ENCODE measurements at regions not wholly inside any gene's neighbourhood (a gene's known extent, or its start where the extent isn't known, plus 50 kb on each side); places are given as distances from the start of the nearest gene placed in this dataset.
"Not testable (repeated sequence)": the region's sequence is repeated elsewhere in the genome, so short reads cannot be mapped to it uniquely, and the experiment has no call there.

GRCh38 chr2:65576278-65576677, 143.9 kb upstream of the SPRED2 start:
- Mint-ChIP-seq H3K4me1 (peaks cover 8% of the 10 kb centered on the region), H3K9me3 (no peaks in the 10 kb centered on the region), H3K36me3 (ENCODE audit: low read depth) (no peaks in the 10 kb centered on the region), H3K4me3 (no peak overlapping the region), H3K27ac (no peak overlapping the region), H3K27me3 (ENCODE audit: low read depth) (peaks cover 7% of the 10 kb centered on the region)
- no peak for TF ChIP-seq CTCF (IDR thresholded peaks at IDR 0.05; ENCODE audit: unreplicated experiment in 3 of 3)

DNA sequence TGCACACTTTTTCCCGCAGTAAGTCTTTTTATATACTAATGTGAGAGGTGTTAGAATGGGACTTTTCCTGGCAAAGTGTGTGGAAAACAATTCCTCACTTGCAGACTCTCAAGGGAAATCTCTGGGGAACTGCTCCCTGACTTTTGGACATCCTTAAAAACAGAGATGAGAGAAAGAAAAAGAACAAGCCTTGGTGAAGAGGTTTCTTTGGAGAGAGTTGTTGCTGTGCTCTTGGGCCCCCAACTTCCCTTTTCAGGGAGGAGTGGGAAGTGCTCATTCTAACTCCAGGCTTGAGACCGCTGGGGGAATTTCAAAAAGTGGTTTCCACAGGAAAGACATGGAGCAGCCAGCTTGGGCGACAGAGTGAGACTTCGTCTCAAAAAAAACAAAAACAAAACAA, 142.6 kb upstream of the SPRED2 start:
- Mint-ChIP-seq H3K9me3 (no peaks in the 10 kb centered on the region), H3K4me1 (peaks cover 8% of the 10 kb centered on the region), H3K27ac (peak overlapping the region; percentile 40 to 69 (median 47)), H3K36me3 (ENCODE audit: low read depth) (no peaks in the 10 kb centered on the region), H3K4me3 (no peak overlapping the region), H3K27me3 (ENCODE audit: low read depth) (peaks cover 4% of the 10 kb centered on the region)
- no peak for TF ChIP-seq CTCF (IDR thresholded peaks at IDR 0.05; ENCODE audit: unreplicated experiment in 3 of 3)

DNA sequence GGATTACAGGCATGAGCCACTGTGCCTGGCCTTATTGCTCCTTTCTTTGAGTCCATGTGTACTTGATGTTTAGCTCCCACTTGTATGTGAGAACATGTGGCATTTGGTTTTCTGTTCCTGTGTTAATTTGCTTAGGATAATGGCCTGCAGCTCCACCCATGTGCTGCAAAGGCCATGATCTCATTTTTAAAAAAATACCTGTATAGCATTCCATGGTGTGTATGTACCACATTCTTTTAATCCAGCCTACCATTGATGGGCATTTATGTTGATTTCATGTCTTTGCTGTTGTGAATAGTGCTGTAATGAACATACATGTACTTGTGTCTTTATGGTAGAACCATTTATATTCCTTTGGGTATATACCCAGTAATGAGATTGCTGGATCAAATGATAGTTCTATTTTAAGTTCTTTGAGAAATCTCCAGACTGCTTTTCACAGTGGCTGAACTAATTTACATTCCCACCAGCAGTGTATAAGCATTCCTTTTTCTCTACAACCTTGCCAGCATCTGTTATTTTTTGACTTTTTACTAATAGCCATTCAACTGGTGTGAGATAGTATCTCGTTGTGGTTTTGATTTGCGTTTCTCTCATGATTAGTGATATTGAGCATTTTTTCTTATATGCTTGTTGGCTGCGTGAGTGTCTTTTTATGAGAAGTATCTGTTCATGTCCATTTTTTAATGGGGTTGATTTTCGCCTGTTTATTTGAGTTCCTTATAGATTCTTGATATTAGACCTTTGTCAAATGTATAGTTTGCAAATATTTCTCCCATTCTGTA, 136.4 kb upstream of the SPRED2 start:
- peaks cover 22% of the 10 kb centered on the region for H3K27me3 Mint-ChIP-seq (ENCODE audit: low read depth)
- H3K27ac Mint-ChIP-seq; H3K36me3 Mint-ChIP-seq (ENCODE audit: low read depth); H3K4me3 Mint-ChIP-seq; H3K9me3 Mint-ChIP-seq; H3K4me1 Mint-ChIP-seq: not testable (repeated sequence)

DNA sequence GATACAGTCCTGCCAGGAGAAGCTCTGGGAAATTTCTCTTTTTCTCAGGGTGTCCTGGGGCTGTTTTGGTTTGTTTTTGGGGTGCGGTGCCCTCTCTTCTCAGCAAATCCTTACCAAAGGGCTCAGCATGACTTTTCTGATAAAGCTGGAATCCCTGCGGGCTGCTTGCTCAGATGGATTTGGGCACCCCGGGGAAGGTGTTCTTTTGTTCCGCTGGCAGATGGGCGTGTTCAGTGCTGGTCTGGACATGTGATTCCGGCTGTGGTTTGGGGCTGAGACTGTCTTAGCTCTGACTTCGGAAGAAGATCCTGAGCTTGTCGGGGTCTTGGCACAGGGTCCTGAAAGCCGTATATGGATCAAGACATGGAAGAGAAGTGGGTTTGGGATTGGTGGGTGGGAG, 134.2 kb upstream of the SPRED2 start:
- H3K27me3 Mint-ChIP-seq (ENCODE audit: low read depth) = peaks cover 24% of the 10 kb centered on the region

DNA sequence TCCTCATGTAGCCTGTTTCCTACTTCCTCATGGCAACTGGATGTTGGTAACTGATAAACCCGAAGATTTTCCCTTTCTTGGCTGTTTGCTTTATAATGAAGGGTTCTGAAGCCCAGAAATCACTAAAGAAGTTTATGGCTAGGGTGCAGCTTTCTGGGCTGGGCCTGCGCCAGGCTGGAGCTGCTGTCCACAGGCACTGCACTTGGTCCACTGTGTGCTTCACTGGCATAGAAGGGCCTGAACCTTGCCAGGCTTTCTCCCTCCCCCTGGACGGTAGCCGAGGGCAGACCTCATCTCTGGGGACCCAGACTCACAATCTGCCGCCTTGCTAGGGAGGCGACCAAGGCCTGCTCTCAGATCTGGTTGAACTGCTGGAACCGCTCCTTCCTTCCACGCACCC, 133.3 kb upstream of the SPRED2 start:
- no peaks in the 10 kb centered on the region for H3K36me3 Mint-ChIP-seq (ENCODE audit: low read depth)
- TF ChIP-seq CTCF (IDR thresholded peaks at IDR 0.05; ENCODE audit: unreplicated experiment in 3 of 3) = no peak
- peaks cover 24% of the 10 kb centered on the region for H3K27me3 Mint-ChIP-seq (ENCODE audit: low read depth)
- H3K4me3 Mint-ChIP-seq = no peak overlapping the region
- no peaks in the 10 kb centered on the region for H3K9me3 Mint-ChIP-seq
- no peak overlapping the region for H3K27ac Mint-ChIP-seq
- peaks cover 6% of the 10 kb centered on the region for H3K4me1 Mint-ChIP-seq

More for the DNA sequence above, 134.2 kb upstream of the SPRED2 start:
- no peak overlapping the region for H3K4me3 Mint-ChIP-seq
- no peaks in the 10 kb centered on the region for H3K9me3 Mint-ChIP-seq
- no peaks in the 10 kb centered on the region for H3K36me3 Mint-ChIP-seq (ENCODE audit: low read depth)
- H3K4me1 Mint-ChIP-seq = peaks cover 6% of the 10 kb centered on the region
- no peak for TF ChIP-seq CTCF (IDR thresholded peaks at IDR 0.05; ENCODE audit: unreplicated experiment in 3 of 3)
- H3K27ac Mint-ChIP-seq = no peak overlapping the region

- no peak overlapping the region for H3K4me3 Mint-ChIP-seq
- H3K4me1 Mint-ChIP-seq = peaks cover 6% of the 10 kb centered on the region
- H3K36me3 Mint-ChIP-seq (ENCODE audit: low read depth) = no peaks in the 10 kb centered on the region
- no peaks in the 10 kb centered on the region for H3K9me3 Mint-ChIP-seq
- no peak for TF ChIP-seq CTCF (IDR thresholded peaks at IDR 0.05; ENCODE audit: unreplicated experiment in 3 of 3)
- peaks cover 23% of the 10 kb centered on the region for H3K27me3 Mint-ChIP-seq (ENCODE audit: low read depth)
- H3K27ac Mint-ChIP-seq = no peak overlapping the region
These were observed 131.9 kb upstream of the SPRED2 start for GRCh38 chr2:65564299-65564698.

All from nephron (organoid).